GM12878 (cell line): ENCODE measurements at regions not wholly inside any gene's neighbourhood (a gene's known extent, or its start where the extent isn't known, plus 50 kb on each side); places are given as distances from the start of the nearest gene placed in this dataset.

ENCODE experiments used
- ATAC-seq: fragments of 200-7000 bp; cut with Tn5 transposase; 3 replicates; pipeline ENCODE4 v1.9.1; 2020; ENCODE audit warnings: mild to moderate bottlenecking, moderate library complexity
- BruUV-seq: library from RNA; stranded (reverse); fragments of 400-500 nt; replicated peaks from 2 replicates; lab custom pipeline; 2021; lab: Mats Ljungman, UMichigan
- CTCF ChIA-PET: fragments of 300-600 bp; sonication (Branson Sonifier 250); formaldehyde crosslinking; extraction: SDS; loops from one replicate; lab custom pipeline; 2021; ENCODE audit warnings: inconsistent platforms; lab: Yijun Ruan, JAX
- POLR2A ChIA-PET: fragments of 350-600 bp; formaldehyde crosslinking; extraction: SDS; loops from one replicate; lab custom pipeline; 2021; ENCODE audit warnings: inconsistent platforms; lab: Charles Lee
- RAD21 ChIA-PET: fragments of 300-600 bp; sonication (Branson Sonifier 250); formaldehyde crosslinking; loops from one replicate; lab custom pipeline; 2023; ENCODE audit warnings: antibody characterized with exemption; ENCODE audit not compliant: unreplicated experiment; lab: Charles Lee
- SMC1A ChIA-PET: fragments of 300-600 bp; sonication (Branson Sonifier 250); formaldehyde crosslinking; loops from one replicate; lab custom pipeline; 2023; ENCODE audit not compliant: unreplicated experiment, uncharacterized antibody; lab: Charles Lee
- DNase-seq: peaks from one replicate; pipeline ENCODE4 v3.0.0-alpha.2; 2011; ENCODE audit warnings: low read depth, low spot score
- FAIRE-seq: peaks from 3 replicates; lab custom pipeline; 2011; peaks lifted over from hg19 to GRCh38; lab: Jason Lieb, UNC
- H2AFZ ChIP-seq: 2 replicates; pipeline ENCODE4 v1.6.0; 2011; ENCODE audit warnings: low read depth, low read length, control low read depth; ENCODE audit not compliant: control insufficient read depth
- H3K27ac ChIP-seq: 2 replicates; pipeline ENCODE4 v1.5.1; 2011; ENCODE audit warnings: control low read depth; ENCODE audit not compliant: control insufficient read depth, insufficient read depth
- H3K27me3 ChIP-seq, 2 experiments: replicated peaks in 1 of 2; 2 replicates each; pipeline versions ENCODE4 v1.6.0 to v1.6.1; 2011; ENCODE audit warnings: low read length in 1 of 2; ENCODE audit not compliant: control insufficient read depth in 2 of 2, insufficient read depth in 2 of 2
- H3K36me3 ChIP-seq, 2 experiments: 2 replicates each; pipeline ENCODE4 v1.5.1; 2011; ENCODE audit warnings: low read length in 1 of 2; ENCODE audit not compliant: control insufficient read depth in 2 of 2, insufficient read depth in 2 of 2
- H3K4me1 ChIP-seq: 2 replicates; pipeline ENCODE4 v1.6.1; 2011; ENCODE audit warnings: mild to moderate bottlenecking, low read length, moderate library complexity, mixed read lengths; ENCODE audit not compliant: control insufficient read depth, insufficient read depth
- H3K4me2 ChIP-seq: 2 replicates; pipeline ENCODE4 v1.6.0; 2011; ENCODE audit warnings: control low read depth; ENCODE audit not compliant: control insufficient read depth, insufficient read depth
- H3K4me3 ChIP-seq: fragments of 200-600 bp; sonication (generic); 2 replicates; pipeline ENCODE4 v1.5.1; 2016
- H3K79me2 ChIP-seq: 2 replicates; pipeline ENCODE4 v1.6.0; 2011; ENCODE audit warnings: low read length; ENCODE audit not compliant: control insufficient read depth, insufficient read depth
- H3K9ac ChIP-seq: 2 replicates; pipeline ENCODE4 v1.8.0; 2011; ENCODE audit warnings: low read length, control low read depth, mixed read lengths; ENCODE audit not compliant: control insufficient read depth, insufficient read depth
- H3K9me3 ChIP-seq: replicated peaks from 3 replicates; pipeline ENCODE4 v1.5.1; 2011; ENCODE audit warnings: mild to moderate bottlenecking, low read length; ENCODE audit not compliant: control insufficient read depth, insufficient read depth
- H4K20me1 ChIP-seq: 2 replicates; pipeline ENCODE4 v1.6.0; 2011; ENCODE audit not compliant: control insufficient read depth, insufficient read depth
- ASH2L ChIP-seq: fragments of 300-600, 200-600 bp; sonication (generic); IDR thresholded peaks from 2 replicates; pipeline ENCODE4 v1.6.1; 2017; ENCODE audit warnings: low read depth, mild to moderate bottlenecking, borderline replicate concordance
- JUND ChIP-seq: IDR thresholded peaks from 2 replicates; pipeline ENCODE4 v1.6.1; 2012; ENCODE audit warnings: low read depth, mild to moderate bottlenecking, low read length, improper control_type of control experiment, moderate library complexity
- NFYB ChIP-seq: IDR thresholded peaks from 2 replicates; pipeline ENCODE4 v1.6.1; 2011; ENCODE audit warnings: low read depth, mild to moderate bottlenecking, low read length, improper control_type of control experiment, moderate library complexity; ENCODE audit not compliant: insufficient read depth
- NRF1 ChIP-seq: conservative IDR thresholded peaks from 2 replicates; pipeline ENCODE4 v1.6.1; 2011; ENCODE audit warnings: mild to moderate bottlenecking, low read depth, low read length, improper control_type of control experiment
- RCOR1 ChIP-seq: conservative IDR thresholded peaks from 2 replicates; pipeline ENCODE4 v1.6.1; 2012; ENCODE audit warnings: low read depth, low read length, improper control_type of control experiment
- TCF7 ChIP-seq: IDR thresholded peaks from 2 replicates; pipeline ENCODE4 v1.6.1; 2014; ENCODE audit warnings: antibody characterized with exemption, borderline replicate concordance
- ZNF687 ChIP-seq: fragments of 450-650 bp; IDR thresholded peaks from 2 replicates; pipeline ENCODE4 v1.6.1; 2017; ENCODE audit warnings: mild to moderate bottlenecking, moderate library complexity
- WGBS: methylation state at CpG from one replicate; pipeline ENCODE4 v1.1.6; 2016; ENCODE audit warnings: low lambda C conversion rate; ENCODE audit not compliant: insufficient replicate concordance, insufficient coverage; ENCODE audit errors: missing lambda C conversion rate; 5-methylcytosine and 5-hydroxymethylcytosine counted together
- in situ Hi-C: fragments of 300-500 bp; cut with MboI; formaldehyde crosslinking; loops from 9 replicates; pipeline ENCODE4 v1.14.3; 2018; ENCODE audit warnings: mixed read lengths
- intact Hi-C: fragments of 100-400 bp; cut with micrococcal nuclease; formaldehyde crosslinking; loops from one replicate; pipeline ENCODE4 v1.14.2; 2022; ENCODE audit not compliant: unreplicated experiment
- TF ChIP-seq, protein P1 (sequence below): fragments of 150-350 bp; IDR thresholded peaks from 2 replicates; pipeline ENCODE4 v1.6.1; 2014; ENCODE audit warnings: mild to moderate bottlenecking, low read depth, low read length

DNA sequence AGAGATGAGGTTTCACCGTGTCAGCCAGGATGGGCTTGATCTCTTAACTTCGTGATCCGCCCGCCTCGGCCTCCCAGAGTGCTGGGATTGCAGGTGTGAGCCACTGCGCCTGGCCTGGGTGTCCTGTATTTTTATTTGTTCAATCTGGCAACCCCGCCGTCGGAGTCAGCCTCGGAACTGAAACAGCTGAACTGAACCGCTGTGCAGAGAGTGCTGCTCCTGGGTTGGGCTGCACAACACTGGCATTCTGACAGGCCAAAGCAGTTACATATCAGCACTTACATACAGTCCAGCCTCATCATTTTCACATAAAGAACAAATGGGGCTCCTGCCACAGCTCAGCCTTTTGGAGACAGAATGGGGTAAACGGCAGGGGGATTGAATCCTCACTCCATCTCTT lies 185.6 kb downstream of the C9orf50 start:
- H3K27me3 ChIP-seq, result peaks cover 15 to 28% of the 10 kb centered on the region in 2 experiments
- ChIA-PET SMC1A (no interaction called here), POLR2A (no interaction called here), RAD21 (no interaction called here), CTCF (interaction anchor here (0.5 kb wide), 1 partner anchor 186 kb away, joined by 3 read pairs; no protein-coding TSS in a partner anchor)
- no TSS peak for BruUV-seq
- 56% methylated on average over 12 of the region's 12 CpGs for WGBS
- H3K9ac ChIP-seq, result no peak overlapping the region
- intact Hi-C loops, result no loop called here
- H3K4me3 ChIP-seq, result no peak overlapping the region
- no peaks in the 10 kb centered on the region for H3K79me2 ChIP-seq
- H3K36me3 ChIP-seq, result no peaks in the 10 kb centered on the region
- H4K20me1 ChIP-seq, result no peaks in the 10 kb centered on the region
- no peak for FAIRE-seq
- H3K4me2 ChIP-seq, result no peak overlapping the region
- DNase-seq, result no peak
- in situ Hi-C loops, result no loop called here
- no peaks in the 10 kb centered on the region for H3K9me3 ChIP-seq
- no peaks in the 10 kb centered on the region for H3K4me1 ChIP-seq
- no peak overlapping the region for H2AFZ ChIP-seq
- TF ChIP-seq TCF7 (no peak), ZNF687 (no peak), JUND (no peak), NFYB (no peak), NRF1 (no peak), RCOR1 (no peak), ASH2L (no peak)
- TF ChIP-seq, protein P1, sequence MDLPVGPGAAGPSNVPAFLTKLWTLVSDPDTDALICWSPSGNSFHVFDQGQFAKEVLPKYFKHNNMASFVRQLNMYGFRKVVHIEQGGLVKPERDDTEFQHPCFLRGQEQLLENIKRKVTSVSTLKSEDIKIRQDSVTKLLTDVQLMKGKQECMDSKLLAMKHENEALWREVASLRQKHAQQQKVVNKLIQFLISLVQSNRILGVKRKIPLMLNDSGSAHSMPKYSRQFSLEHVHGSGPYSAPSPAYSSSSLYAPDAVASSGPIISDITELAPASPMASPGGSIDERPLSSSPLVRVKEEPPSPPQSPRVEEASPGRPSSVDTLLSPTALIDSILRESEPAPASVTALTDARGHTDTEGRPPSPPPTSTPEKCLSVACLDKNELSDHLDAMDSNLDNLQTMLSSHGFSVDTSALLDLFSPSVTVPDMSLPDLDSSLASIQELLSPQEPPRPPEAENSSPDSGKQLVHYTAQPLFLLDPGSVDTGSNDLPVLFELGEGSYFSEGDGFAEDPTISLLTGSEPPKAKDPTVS, result no peak
- TF ChIP-seq, all 136 proteins: peak for 0
- no peak overlapping the region for H3K27ac ChIP-seq
- ATAC-seq, result no peak
